GM18873 (cell line): ENCODE measurements at regions not wholly inside any gene's neighbourhood (a gene's known extent, or its start where the extent isn't known, plus 50 kb on each side); places are given as distances from the start of the nearest gene placed in this dataset.

Experiments used
- ATAC-seq: cut with Tn5 transposase; IDR thresholded peaks from one replicate; pipeline ENCODE4 v1.9.1; 2021; ENCODE audit warnings: mild to moderate bottlenecking, moderate library complexity, moderate number of reproducible peaks; ENCODE audit not compliant: unreplicated experiment, low FRiP score

DNA sequence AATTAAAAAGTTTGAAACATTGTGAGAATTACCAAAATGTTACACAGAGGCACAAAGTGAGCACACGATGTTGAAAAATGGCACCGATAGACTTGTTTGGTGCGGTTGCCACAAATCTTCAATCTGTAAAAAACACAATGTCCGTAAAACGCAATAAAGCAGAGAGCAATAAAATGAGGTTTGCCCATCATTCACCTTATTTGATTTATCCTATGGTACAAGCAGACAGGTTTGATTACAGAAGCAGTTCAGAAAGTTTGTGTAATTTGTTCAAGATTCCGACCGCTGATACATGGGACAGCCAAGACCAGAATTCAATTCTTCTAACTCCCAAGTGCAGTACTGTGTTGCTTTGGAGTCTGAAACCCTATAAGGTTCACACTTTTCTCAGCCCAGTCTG, 318.3 kb upstream of the PROX1 start:
- ATAC-seq: no peak

DNA sequence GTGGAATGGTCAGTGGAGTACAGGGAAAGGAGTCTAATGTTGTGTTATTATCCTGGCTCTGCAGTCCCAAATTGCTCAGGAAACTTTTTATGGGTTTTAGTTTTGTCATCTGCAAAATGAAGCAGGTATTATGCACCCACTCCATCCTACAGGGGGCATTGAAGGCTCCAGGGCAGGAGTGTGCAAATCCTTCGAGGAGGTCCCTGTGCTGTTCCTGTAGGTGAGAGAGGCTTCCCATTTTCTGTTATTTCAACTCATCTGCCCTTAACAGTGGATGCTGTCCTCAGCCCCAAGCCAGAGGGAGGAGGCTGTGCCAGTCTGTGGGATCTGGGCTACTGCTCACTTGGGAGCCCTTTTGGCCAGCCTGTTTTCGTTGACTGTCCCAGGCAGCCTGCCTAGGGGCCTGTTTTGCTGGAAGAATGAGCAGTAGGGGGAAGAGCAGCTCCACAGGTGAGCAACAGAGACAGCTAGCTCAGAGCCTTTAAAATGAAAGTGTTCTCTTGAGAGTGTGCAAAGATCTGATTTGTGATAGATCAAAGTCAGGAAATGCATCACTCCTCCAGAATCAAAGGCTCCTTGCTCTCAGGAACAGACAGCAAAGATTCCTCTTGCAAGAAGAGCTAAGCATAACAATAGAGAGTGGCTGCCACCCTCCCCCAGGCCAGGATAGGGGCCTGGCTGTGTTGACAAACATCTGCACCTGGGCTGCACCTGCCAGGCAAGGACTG, 317.6 kb upstream of the PROX1 start:
- ATAC-seq: no peak

DNA sequence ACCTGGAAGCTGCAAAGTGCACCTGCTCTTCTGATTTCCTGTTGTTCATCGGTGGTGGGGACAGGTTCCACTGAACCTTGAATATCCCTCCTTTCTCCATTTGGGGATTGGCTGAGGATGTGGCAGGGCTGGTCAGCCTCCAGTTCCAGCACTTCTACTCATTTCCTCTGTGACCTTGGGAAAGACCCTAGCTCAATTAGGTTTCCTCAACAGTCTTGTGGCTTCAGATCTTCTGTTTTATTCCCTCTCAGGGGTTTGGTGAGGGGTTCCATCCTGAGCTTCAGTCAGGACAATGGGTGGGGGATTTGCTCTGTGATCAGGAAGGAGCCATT, 317.1 kb upstream of the PROX1 start:
- no peak for ATAC-seq

DNA sequence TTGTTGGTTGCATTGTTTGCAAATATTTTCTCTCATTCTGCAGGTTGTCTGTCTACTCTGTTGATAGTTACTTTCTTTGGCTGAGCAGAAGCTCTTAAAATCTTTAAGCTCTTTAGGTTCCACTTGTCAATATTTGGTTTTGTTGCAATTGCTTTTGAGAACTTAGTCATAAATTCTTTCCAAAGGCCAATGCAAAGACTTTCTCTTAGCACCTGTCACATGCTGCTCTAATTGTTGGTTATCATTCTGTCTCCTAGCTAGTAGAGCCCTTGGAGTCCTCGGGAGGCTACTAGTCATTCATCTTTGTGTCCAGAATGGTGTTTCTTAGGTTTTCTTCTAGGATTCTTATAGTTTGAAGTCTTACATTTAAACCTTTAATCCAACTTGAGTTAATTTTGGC, 312.7 kb upstream of the PROX1 start:
- ATAC-seq: no peak

DNA sequence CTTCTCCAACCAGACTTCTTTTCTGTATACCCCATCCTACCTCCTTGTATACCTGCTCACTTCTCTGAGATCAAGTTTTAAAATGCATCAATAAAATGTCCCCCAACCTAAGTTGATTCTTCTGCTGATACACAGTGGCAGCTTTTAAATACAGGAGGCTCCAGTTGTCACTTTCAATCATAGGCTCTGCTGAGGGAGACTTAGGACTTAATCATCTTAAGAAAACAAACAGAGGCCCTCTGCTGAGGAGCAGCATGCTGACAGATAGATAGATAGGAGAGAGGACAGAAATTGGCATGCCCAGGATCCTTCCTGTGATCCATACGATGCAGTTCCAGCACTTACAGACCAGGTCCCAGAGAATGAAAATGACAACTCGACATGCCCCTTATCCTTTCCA, 311.0 kb upstream of the PROX1 start:
- no peak for ATAC-seq

DNA sequence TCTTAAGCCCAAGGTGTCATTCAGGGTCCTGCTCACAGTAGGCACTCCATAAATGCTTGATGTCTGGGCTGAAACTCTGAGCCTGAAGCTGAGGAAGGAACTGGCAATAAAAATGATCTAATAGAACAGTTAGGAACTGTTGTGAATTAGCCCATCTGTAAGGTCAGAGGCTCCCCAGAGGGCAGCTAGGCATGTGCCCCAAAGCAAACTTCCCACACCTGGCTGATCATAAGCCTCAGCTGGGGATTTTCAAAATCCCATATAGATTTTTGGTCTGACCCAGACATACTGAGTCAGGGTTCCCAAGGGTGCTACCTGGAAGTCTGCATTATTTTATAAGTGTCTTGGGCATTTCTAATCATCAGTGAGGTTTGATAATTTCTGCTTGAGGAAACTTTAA, 309.4 kb upstream of the PROX1 start:
- no peak for ATAC-seq

DNA sequence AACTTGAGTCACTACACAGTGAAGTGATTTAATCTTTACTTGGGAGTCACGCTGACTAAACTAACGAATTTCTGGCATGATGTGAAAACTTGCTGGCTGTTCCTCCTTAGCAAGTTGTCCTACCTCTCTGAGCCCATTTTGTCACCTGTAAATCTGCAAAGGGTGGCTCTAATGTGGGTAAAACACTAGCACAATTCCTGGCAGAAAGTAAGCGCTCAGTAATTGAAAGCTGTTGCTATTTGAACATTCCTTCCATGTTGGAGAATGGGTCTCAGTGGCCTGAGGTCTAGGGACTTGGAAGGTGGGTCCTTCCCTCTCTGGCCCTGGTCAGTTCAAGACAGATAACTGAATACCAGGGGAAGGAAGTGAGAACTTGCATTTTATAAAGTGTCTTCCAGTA, 309.0 kb upstream of the PROX1 start:
- ATAC-seq: no peak

DNA sequence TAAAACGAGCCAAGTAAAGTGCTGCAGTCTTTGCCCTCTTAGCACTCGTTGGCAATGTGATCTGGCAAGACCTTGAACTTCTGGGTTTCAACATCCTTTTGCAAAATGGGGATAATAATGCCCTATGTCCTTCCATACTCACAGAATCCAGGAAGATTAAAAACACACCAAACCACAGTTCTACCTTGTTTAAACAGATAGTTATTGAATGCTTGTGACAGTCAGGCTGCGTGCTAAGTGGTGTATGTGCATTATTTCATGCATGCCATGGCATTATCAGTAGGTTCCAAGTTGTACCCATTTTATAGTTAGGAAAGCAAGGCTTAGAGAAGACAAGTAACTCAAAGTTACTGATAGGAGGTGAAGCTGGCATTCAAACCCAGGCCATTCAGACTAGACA, 308.6 kb upstream of the PROX1 start:
- ATAC-seq: no peak

DNA sequence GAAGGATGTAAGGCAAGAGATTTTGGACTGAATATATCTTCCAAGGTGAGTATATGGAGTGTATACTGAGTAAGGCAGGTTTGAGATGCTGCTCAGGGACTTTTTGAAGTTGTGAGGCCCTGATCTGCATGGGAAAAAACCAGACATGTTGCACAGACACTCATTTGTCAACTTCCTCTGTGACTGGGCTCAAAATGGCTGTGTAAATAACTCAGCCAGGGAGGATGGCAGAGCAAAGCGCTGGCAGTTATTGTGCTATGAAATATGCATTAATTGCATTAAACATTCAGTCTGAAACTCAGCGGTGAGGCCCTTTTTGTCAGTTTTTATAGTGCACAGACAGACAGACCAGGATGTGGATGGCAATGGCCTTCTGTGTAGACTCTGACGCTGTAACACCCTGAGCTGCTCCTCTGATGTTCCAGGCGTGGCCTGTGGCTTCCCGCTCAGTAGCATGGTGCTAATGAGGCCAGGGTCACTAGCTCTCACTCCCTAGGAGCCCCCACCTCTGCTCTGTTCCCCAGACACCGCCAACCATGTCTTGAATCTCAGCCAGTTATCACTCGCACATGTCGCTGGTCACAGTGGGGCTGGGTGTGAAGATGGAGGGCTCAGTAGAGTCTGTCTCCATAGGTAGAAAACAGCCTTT, 307.0 kb upstream of the PROX1 start:
- no peak for ATAC-seq

DNA sequence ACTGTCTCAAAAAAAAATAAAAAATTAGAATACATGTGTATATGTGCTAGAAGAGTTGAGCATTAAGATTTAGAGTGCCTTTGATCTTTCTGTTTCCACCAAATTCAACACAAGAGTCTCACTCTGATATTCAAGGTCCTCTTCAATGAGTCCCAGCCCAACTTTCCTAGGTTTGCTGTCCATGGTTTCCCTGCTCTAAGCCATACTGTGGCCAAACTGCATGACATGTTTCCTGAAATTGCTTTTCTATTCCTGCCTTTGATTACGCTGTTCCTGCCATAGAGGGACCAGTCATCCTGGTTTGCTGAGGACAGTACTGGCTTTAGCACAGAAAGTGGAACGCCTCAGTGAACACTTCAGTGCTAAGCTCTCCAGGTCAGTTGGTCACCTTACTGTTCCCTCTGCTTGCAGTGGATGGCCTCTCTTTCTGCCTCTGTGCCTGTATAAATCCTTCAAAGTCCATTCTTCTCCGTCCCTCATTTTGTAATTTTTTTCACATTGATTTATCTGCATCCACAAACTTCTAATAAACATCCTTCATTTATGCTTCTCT, 305.9 kb upstream of the PROX1 start:
- no peak for ATAC-seq

DNA sequence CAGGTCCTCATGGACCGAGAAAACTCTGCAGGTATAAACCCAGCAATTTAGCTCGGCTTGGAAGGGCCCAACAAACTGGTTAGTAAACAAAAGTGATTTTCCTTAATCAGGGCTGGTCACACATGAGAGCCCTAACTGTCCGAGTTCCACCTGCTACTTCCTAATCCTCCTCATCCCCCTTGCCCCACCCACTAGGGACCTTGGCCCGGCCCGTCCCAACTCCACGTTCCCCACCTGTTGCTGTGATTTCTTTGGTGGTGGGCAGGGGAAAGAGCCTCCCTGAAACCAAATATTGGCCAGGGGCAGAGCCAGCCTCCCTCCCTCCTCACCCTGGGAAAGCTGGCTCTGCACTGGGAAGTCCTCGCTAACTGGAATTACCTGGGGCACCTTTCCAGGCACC, 304.2 kb upstream of the PROX1 start:
- ATAC-seq: no peak

DNA sequence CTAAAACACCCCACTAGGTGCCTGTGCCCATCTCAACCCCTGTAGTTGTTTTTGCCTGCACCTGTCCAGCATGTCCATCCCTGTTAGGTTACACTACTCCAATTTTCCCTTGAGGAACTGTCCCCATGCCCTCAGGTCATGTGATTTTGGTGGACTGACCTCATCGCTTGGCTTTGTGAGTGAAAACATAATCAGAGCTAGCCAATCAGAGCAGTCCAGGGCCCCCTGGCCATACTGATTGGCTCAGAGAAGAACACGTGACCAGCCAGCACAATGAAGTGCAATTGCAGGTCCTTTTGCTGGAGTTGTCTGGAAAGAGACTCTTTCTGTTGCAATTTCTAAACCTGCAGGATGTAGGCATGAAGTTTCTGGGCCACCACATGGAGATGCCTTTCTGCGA, 303.3 kb upstream of the PROX1 start:
- ATAC-seq: no peak

DNA sequence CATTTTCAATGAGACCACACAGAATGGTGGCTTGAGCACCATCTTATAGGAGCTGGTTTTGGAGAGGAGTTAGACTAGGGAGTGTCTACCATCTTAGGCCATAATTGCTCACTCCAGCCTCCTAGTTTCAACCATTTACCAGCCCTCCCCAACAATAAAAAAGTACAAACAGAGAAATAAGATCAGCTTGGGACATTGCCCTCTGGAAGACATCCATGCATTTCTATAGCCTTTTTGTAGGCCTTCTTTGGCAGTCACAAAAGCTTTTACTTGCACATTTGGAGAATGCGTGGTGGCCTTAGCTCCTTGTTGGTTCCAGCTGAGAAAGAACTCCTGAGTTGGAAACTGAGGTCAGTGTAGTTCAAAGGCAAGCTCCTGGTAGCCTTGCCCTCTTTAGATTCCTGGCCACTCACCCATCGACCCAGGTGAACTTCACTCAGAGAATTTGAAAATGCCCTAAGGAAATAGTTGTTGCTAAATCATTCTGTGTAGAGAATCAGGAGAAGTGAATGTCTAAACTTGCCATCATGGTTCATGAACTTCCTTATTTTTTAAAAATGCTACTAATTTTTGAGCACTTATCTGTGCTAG, 301.7 kb upstream of the PROX1 start:
- no peak for ATAC-seq

DNA sequence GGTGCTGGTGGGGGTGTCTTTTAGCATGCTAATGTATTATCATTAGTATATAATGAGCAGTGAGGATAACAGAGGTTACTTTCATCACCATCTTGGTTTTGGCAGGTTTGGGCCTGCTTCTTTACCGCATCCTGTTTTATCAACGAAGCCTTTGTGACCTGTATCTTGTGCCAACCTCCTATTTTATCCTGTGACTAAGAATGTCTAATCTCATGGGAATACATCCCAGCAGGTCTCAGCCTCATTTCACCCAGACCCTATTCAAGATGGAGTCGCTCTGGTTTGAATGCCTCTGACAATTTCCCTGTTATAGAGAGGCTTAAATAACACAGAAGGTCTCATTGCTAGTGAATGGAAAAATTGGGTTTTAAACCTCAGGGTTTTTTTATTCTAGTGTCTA, 300.8 kb upstream of the PROX1 start:
- no peak for ATAC-seq

DNA sequence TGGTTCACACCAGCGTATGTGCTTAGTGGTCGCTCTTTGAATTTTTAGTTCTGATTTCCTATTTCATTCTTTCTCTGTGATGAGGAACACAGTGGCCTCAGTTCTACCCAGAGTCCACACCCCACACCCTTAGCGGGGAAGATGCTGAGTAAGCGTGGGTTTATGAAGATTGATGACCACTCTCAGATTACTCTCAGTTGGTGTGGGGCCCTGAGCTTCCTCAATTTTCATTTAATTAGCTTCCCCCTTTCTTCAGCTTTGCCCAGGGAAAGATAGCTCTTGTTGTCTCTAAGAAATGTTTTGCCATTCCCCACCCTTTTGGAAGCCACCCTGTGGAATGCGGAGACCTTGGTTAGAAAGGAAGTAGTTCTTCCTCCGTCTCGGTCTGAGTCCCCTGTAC, 299.9 kb upstream of the PROX1 start:
- no peak for ATAC-seq

DNA sequence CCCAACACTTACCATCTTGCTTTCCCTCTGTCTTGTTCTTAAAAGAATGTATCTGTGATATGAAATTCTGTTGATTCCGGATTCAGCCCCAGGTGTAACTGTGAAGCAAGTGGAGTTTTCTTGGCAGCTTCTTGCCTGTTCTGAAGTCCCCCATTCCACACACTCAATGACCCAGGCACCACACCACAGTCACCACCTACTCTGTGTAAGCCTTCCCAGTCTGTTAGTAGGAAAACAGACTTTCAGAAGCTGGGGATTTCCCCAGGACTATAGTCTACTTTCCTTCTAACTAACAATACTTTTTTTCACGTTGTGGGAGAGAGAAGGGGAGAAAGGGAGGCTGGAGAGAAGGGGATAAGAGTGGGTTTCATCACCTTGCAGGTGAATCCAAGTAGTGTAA, 299.1 kb upstream of the PROX1 start:
- no peak for ATAC-seq

DNA sequence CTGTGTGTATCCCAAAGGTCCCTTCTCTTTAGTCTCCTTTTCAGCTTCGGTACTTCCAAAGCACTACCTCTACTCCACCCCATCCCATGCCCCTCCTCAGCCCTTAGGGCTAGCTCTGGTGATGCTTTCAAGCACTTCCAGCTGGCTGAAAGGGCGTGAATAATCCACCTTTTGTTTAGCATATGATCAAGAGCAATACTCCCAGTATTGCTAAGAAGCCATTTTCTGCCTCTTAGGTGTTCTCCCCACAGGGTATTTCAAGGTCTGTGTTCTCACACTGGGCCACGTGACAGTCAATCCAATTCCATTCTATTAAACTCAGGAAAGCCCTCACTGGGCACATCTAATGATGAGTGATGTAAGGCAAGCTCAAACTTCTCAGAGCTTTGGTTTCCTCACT, 298.5 kb upstream of the PROX1 start:
- no peak for ATAC-seq

DNA sequence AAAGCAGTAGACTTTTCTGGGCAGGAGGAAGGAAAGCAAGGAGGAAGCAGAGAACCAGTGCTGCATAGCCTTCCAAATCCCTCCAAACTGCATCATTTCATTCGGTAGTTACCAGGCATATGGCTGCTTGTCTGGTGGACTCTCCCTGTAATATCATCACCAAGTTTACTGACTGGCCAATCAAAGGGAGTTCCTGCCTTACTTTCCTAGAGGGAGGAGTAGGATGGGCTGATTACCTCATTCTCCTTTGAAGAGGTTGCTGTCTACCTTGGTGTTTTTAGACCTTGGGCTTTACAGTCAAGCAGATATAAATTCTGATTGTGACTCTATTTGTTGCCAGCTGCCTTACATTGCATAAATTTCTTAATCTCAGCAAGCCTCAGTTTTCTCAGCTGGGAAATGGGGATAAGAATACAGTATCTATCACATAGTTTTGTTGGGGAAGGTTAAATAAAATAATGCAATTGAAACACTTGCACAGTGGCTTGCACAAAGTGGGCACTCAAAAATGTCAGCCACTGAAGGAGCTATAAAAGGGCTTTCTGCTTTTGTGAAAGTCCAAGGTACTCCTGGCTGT, 297.3 kb upstream of the PROX1 start:
- no peak for ATAC-seq

DNA sequence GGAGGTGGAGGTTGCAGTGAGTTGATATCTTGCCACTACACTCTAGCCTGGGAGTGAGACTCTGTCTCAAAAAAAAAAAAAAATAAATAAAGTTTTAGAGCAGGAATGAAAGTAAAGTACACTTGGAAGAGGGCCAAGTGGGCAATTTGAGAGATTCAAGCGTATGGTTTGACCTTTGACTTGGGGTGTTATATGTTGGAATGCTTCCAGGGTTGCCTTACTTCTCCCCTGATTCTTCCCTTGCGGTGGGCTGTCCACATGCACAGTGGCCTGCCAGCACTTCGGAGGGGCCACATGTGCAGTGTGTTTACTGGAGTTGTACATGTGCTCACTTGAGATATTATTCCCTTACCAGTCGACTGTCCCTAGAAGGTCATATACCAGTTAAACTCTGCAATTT, 295.5 kb upstream of the PROX1 start:
- ATAC-seq: no peak

DNA sequence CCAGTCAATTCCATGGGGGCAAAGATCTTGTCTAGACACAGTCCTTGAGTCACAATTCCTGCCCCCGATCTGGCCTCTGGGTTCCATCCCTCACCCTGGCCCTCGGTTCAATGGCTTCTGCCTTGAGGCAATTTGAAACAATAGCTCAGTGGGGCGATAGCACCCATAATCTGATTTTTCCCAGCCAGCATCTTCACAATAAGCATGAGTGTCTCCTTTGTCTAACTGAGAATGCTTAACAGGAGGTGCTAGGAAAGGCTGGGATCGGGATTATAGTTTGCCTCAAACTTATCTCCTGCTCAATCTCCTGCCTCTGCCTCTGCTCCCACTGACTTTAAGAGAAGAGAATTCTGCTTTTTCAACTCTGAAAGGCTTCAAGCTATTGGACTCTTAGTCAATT, 293.9 kb upstream of the PROX1 start:
- ATAC-seq: no peak

DNA sequence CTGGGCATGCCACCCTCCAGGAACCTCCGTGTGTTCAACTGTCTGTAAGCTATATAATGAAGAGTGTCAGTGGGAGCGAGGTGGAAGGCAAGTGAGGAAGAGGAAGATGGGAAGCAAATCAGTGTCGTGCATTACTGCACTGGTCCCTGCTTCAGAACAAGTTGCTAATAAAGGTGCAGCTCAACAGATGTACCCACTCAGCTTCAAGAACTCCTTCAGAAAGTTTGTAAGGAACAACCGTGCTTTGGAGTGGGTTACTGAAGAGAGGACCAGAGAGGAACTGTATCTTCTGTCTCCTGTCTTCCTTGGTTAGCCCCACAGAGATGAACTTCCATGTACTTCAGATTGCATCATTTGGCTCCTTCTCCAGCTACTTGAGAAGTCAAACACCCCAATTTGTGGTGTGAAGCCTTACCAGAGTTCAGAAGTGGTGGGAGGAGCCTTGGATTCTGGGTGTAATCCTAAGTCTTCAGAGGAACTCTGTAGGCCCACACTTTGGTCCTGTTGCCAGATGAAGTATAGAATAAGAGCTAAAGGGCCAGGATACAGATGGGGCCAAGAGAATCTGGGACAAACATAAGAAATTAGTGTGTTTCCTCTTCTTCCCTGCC, 290.5 kb upstream of the PROX1 start:
- no peak for ATAC-seq
